ENCODE measurements at regions not wholly inside any gene's neighbourhood (a gene's known extent, or its start where the extent isn't known, plus 50 kb on each side); places are given as distances from the start of the nearest gene placed in this dataset.

DNA sequence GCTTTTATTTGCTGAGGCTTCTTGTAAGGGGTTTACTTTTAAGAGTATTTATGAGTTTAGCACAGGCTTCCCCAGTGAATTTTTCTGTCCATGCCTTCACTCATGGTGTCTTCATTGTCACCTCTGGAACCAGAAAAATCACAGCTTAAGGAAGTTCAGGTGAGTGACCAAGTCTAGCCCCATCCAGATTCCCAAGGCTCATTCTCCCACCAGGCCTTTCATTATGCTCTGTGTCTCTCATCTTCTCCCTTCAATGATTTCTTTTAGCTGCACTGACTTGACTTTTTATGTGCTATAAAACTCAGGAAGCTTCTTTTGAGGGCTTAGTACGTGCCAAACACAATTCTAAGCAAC lies 64.9 kb upstream of the NEDD9 start:
- TF ChIP-seq, protein P1, sequence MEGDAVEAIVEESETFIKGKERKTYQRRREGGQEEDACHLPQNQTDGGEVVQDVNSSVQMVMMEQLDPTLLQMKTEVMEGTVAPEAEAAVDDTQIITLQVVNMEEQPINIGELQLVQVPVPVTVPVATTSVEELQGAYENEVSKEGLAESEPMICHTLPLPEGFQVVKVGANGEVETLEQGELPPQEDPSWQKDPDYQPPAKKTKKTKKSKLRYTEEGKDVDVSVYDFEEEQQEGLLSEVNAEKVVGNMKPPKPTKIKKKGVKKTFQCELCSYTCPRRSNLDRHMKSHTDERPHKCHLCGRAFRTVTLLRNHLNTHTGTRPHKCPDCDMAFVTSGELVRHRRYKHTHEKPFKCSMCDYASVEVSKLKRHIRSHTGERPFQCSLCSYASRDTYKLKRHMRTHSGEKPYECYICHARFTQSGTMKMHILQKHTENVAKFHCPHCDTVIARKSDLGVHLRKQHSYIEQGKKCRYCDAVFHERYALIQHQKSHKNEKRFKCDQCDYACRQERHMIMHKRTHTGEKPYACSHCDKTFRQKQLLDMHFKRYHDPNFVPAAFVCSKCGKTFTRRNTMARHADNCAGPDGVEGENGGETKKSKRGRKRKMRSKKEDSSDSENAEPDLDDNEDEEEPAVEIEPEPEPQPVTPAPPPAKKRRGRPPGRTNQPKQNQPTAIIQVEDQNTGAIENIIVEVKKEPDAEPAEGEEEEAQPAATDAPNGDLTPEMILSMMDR (IDR thresholded peaks at IDR 0.05) = no peak
- no peak for TF ChIP-seq POLR2A (IDR thresholded peaks at IDR 0.05)
- no peak for TF ChIP-seq POLR2AphosphoS5 (IDR thresholded peaks at IDR 0.05)
- no peak for TF ChIP-seq EP300 (IDR thresholded peaks at IDR 0.05)

All from upper lobe of left lung (tissue), 4 donors.